ENCODE measurements at regions not wholly inside any gene's neighbourhood (a gene's known extent, or its start where the extent isn't known, plus 50 kb on each side); places are given as distances from the start of the nearest gene placed in this dataset.

DNA sequence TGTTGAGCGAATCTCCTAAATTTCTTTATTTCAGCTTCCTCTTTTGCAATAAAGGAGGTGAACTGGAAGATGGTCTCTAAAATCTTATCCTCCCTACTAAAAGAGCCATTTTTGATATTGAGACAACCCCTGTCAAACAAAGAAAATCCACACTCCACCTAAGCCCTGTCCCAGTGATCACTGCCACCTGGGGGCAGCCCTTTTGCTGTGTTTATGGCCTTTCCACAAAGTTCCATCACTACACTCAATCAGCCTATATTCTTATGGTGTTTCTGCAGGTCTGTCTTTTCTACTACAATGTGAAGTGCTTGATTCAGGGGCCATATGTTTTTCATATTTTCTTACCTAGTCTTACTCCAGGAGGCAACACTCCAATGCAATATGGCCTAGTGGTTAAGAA lies 163.7 kb downstream of the BMP4 start:
- WGBS (ENCODE audit: insufficient coverage, low coverage, missing lambda C conversion rate): 0% methylated on average over 1 of the region's 1 CpG
- TF ChIP-seq BCL6 (CRISPR knock-in tag; IDR thresholded peaks at IDR 0.05): no peak
- no TSS peak for BruUV-seq (replicated peaks)
- H3K9ac ChIP-seq (ENCODE audit: insufficient read depth in 1 of 2, low read depth in 2 of 2, low read length in 2 of 2): no peak overlapping the region
- in situ Hi-C loops (cut with MboI) (no loop called here), intact Hi-C loops (cut with micrococcal nuclease) (no loop called here)
- no peak overlapping the region for H3K27ac ChIP-seq (ENCODE audit: extremely low read depth, low read depth, low read length)
- POLR2A ChIA-PET: no interaction called here
- H3K9me3 ChIP-seq (replicated peaks; ENCODE audit: control insufficient read depth, insufficient read depth, low read depth, low read length): no peaks in the 10 kb centered on the region
- H3K79me2 ChIP-seq (ENCODE audit: control insufficient read depth, insufficient read depth, low read length): no peaks in the 10 kb centered on the region
- ATAC-seq: no peak
- no peak overlapping the region for H3K4me3 ChIP-seq
- no peaks in the 10 kb centered on the region for H4K20me1 ChIP-seq (replicated peaks; ENCODE audit: control insufficient read depth, insufficient read depth, low read length)
- no peak for DNase-seq (ENCODE audit: extremely low read depth in 1 of 4, low spot score in 3 of 4)
- H2AFZ ChIP-seq (ENCODE audit: low read depth, low read length): no peak overlapping the region
- H3K4me2 ChIP-seq (ENCODE audit: insufficient read depth, low read length): no peak overlapping the region
- no peak for FAIRE-seq
- H3K9me1 ChIP-seq (ENCODE audit: control insufficient read depth, insufficient read depth, low read length): no peaks in the 10 kb centered on the region
- no peaks in the 10 kb centered on the region for H3K36me3 ChIP-seq (ENCODE audit: control insufficient read depth, insufficient read depth, low read length)
- CTCF ChIA-PET (ENCODE audit: low intra/inter-chr PET ratio): no interaction called here
- no peaks in the 10 kb centered on the region for H3K27me3 ChIP-seq (ENCODE audit: control insufficient read depth in 2 of 2, insufficient read depth in 2 of 2, low read length in 2 of 2)
- no peaks in the 10 kb centered on the region for H3K4me1 ChIP-seq (replicated peaks in 1 of 2; ENCODE audit: control insufficient read depth in 2 of 2, insufficient read depth in 2 of 2, low read length in 2 of 2)

- Histone ChIP-seq H3K4me2 (ENCODE audit: insufficient read depth, low read length) (no peak overlapping the region), H3K9me3 (replicated peaks; ENCODE audit: control insufficient read depth, insufficient read depth, low read depth, low read length) (no peaks in the 10 kb centered on the region), H3K4me3 (no peak overlapping the region), H3K27ac (ENCODE audit: extremely low read depth, low read depth, low read length) (no peak overlapping the region), H4K20me1 (replicated peaks; ENCODE audit: control insufficient read depth, insufficient read depth, low read length) (no peaks in the 10 kb centered on the region), H2AFZ (ENCODE audit: low read depth, low read length) (no peak overlapping the region), H3K9ac (ENCODE audit: insufficient read depth in 1 of 2, low read depth in 2 of 2, low read length in 2 of 2) (no peak overlapping the region), H3K36me3 (ENCODE audit: control insufficient read depth, insufficient read depth, low read length) (no peaks in the 10 kb centered on the region), H3K79me2 (ENCODE audit: control insufficient read depth, insufficient read depth, low read length) (no peaks in the 10 kb centered on the region), H3K27me3 (ENCODE audit: control insufficient read depth in 2 of 2, insufficient read depth in 2 of 2, low read length in 2 of 2) (no peaks in the 10 kb centered on the region), H3K4me1 (replicated peaks in 1 of 2; ENCODE audit: control insufficient read depth in 2 of 2, insufficient read depth in 2 of 2, low read length in 2 of 2) (no peaks in the 10 kb centered on the region), H3K9me1 (ENCODE audit: control insufficient read depth, insufficient read depth, low read length) (no peaks in the 10 kb centered on the region)
- intact Hi-C loops (cut with micrococcal nuclease): no loop called here
- DNase-seq (ENCODE audit: extremely low read depth in 1 of 4, low spot score in 3 of 4): no peak
- in situ Hi-C loops (cut with MboI): no loop called here
- WGBS (ENCODE audit: insufficient coverage, low coverage, missing lambda C conversion rate): 2% methylated on average over 3 of the region's 3 CpGs
- no peak for ATAC-seq
- no peak for FAIRE-seq
- no peak for TF ChIP-seq MAZ (CRISPR knock-in tag; conservative IDR thresholded peaks at IDR 0.05 in 1 of 2, IDR thresholded peaks at IDR 0.05 in 1 of 2)
- TF ChIP-seq RB1 (IDR thresholded peaks at IDR 0.05; ENCODE audit: low read depth): no peak
- no peak for TF ChIP-seq ARHGAP35 (IDR thresholded peaks at IDR 0.05; ENCODE audit: partially characterized antibody)
- no peak for TF ChIP-seq NFE2L1 (tag; IDR thresholded peaks at IDR 0.05; ENCODE audit: borderline replicate concordance, low read depth)
- no peak for TF ChIP-seq IFI16 (CRISPR knock-in tag; IDR thresholded peaks at IDR 0.05)
- no peak for TF ChIP-seq PHF8 (IDR thresholded peaks at IDR 0.05; ENCODE audit: borderline replicate concordance, low read length)
- TF ChIP-seq SAFB2 (IDR thresholded peaks at IDR 0.05; ENCODE audit: borderline replicate concordance, low read depth, low read length, severe bottlenecking): no peak
- no peak for TF ChIP-seq E4F1 (CRISPR knock-in tag; IDR thresholded peaks at IDR 0.05; ENCODE audit: borderline replicate concordance)
- TF ChIP-seq ZNF274 (IDR thresholded peaks at IDR 0.05; ENCODE audit: borderline replicate concordance, low read depth, low read length): no peak
- TF ChIP-seq MAFK (IDR thresholded peaks at IDR 0.05; ENCODE audit: low read length): no peak
- TF ChIP-seq MCM5 (IDR thresholded peaks at IDR 0.05; ENCODE audit: low read depth): no peak
- CTCF ChIA-PET (ENCODE audit: low intra/inter-chr PET ratio): no interaction called here
- POLR2A ChIA-PET: no interaction called here
- no TSS peak for BruUV-seq (replicated peaks)
Observed at GRCh38 chr14:53790731-53791500, 165.7 kb downstream of the BMP4 start.
